GM11168 (cell line): ENCODE measurements at regions not wholly inside any gene's neighbourhood (a gene's known extent, or its start where the extent isn't known, plus 50 kb on each side); places are given as distances from the start of the nearest gene placed in this dataset.
"Not testable (repeated sequence)": the region's sequence is repeated elsewhere in the genome, so short reads cannot be mapped to it uniquely, and the experiment has no call there.

ENCODE experiments used
- in situ Hi-C: fragments of 300-500 bp; cut with MboI; formaldehyde crosslinking; loops from one replicate; pipeline ENCODE4 v1.12.0; 2022; ENCODE audit warnings: low sequenced_read_pairs; ENCODE audit not compliant: unreplicated experiment

- in situ Hi-C loops: not testable (repeated sequence)
Measured at GRCh38 chr16:29578898-29579297, 72.7 kb upstream of the NPIPB12 start.

GRCh38 chr16:29581764-29582163 lies 75.6 kb upstream of the NPIPB12 start:
- in situ Hi-C loops: loop anchor here (5.0 kb wide), 1 partner anchor 741 kb away; no protein-coding TSS in a partner anchor

- in situ Hi-C loops: not testable (repeated sequence)
Measured at GRCh38 chr16:29591919-29592318, 71.1 kb upstream of the SPN start.

- in situ Hi-C loops: not testable (repeated sequence)
Measured at GRCh38 chr16:29594269-29594925, 68.7 kb upstream of the SPN start.

- in situ Hi-C loops: not testable (repeated sequence)
Measured at GRCh38 chr16:29594926-29595838, 67.9 kb upstream of the SPN start.

GRCh38 chr16:29597030-29597429 lies 66.0 kb upstream of the SPN start:
- in situ Hi-C loops: not testable (repeated sequence)

- in situ Hi-C loops: not testable (repeated sequence)
Measured at GRCh38 chr16:29600111-29601000, 62.7 kb upstream of the SPN start.

GRCh38 chr16:29602247-29602625 lies 60.8 kb upstream of the SPN start:
- in situ Hi-C loops: not testable (repeated sequence)

- in situ Hi-C loops: not testable (repeated sequence)
Measured at GRCh38 chr16:29602683-29603088, 60.4 kb upstream of the SPN start.

- in situ Hi-C loops: not testable (repeated sequence)
Measured at GRCh38 chr16:29604631-29605549, 58.2 kb upstream of the SPN start.

- in situ Hi-C loops: not testable (repeated sequence)
Measured at GRCh38 chr16:29605593-29606205, 57.3 kb upstream of the SPN start.

- in situ Hi-C loops: not testable (repeated sequence)
Measured at GRCh38 chr16:29606669-29607427, 56.2 kb upstream of the SPN start.

- in situ Hi-C loops: not testable (repeated sequence)
Measured at GRCh38 chr16:29607428-29607823, 55.6 kb upstream of the SPN start.

- in situ Hi-C loops: not testable (repeated sequence)
Measured at GRCh38 chr16:29612381-29613306, 50.4 kb upstream of the SPN start.
